ENCODE measurements at regions not wholly inside any gene's neighbourhood (a gene's known extent, or its start where the extent isn't known, plus 50 kb on each side); places are given as distances from the start of the nearest gene placed in this dataset.

DNA sequence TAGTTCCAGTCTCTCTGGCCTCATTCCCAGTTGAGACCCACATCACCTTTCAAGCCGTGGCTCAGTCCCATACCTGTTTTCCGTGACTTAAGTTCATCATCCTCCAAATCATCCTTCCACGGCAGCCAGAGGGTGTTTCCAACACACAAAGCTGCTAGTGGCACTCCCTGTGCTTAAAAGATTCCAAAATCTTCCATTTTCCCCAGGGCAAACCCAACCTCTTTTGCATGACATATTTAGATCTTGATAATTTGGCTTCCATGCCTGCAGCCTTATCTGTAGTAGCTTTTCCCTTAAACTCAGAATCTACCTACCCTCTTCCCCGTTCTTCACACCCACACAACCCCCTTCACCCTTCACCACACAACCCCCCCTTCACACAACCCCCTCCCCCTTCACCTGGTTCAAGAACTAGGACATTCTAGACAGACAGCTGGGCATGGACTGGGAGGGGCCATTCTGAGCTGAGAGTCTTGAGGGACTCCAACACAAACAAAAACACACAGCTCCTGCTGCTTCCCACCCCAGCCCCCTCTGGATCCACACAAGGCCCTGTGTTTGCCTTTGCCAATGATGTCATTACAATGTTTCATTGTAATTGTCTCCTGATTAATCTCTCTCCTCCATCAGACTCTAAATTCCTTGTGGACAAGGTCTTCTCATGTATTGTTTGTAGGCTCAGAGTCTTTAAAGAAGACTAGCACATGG, 268.2 kb downstream of the SH3GL2 start:
- H3K4me3 ChIP-seq (replicated peaks; ENCODE audit: low read depth, low read length) = no peak overlapping the region
- no peak for DNase-seq (ENCODE audit: extremely low read depth, low read depth)
- no peak for TF ChIP-seq CTCF (IDR thresholded peaks at IDR 0.05; ENCODE audit: low read depth, low read length, missing control alignments)

DNA sequence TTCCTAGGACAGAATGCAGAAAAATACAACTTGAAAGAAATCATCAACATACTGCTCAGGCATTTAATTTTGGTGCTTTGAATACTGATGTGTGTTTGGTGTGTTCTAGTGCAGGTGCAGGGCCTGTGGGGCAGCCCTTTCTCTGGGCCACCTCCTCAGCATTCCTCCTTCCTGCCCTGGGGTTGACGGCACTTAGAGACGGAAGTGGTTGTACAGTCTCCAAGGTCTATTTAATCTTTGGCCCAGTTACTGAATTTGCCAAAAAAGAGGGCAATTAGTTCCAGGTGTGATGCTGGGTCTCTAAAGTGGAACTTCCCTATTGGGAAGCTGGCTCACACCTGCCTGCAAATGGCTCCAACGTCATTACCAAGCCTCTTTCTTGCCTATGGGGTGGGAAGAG, 269.0 kb downstream of the SH3GL2 start:
- no peak for DNase-seq (ENCODE audit: extremely low read depth, low read depth)
- TF ChIP-seq CTCF (IDR thresholded peaks at IDR 0.05; ENCODE audit: low read depth, low read length, missing control alignments) = no peak
- no peak overlapping the region for H3K4me3 ChIP-seq (replicated peaks; ENCODE audit: low read depth, low read length)

DNA sequence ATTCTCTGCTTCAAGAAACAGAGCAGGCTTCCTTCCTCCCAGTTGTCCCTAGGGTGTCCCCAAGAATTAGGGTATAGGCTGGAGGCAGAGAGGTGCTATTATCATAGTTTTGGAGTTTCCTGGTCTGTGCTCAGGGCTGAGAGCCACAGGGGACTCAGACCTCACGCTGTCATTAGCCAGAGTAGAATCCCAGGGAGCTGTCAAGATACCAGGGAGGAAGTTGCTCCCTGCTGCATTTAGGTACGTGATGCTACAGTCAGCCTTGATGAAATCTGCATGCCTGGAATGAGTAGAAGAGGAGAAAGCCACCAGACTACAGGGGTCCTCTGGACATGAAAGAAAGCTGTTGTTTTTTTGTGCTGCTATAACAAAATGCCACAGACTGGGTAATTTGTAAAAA, 273.2 kb downstream of the SH3GL2 start:
- TF ChIP-seq CTCF (IDR thresholded peaks at IDR 0.05; ENCODE audit: low read depth, low read length, missing control alignments) = no peak
- no peak overlapping the region for H3K4me3 ChIP-seq (replicated peaks; ENCODE audit: low read depth, low read length)
- no peak for DNase-seq (ENCODE audit: extremely low read depth, low read depth)

- H3K4me3 ChIP-seq (replicated peaks; ENCODE audit: low read depth, low read length) = no peak overlapping the region
Observed at GRCh38 chr9:17854487-17854886, 275.6 kb downstream of the SH3GL2 start.

DNA sequence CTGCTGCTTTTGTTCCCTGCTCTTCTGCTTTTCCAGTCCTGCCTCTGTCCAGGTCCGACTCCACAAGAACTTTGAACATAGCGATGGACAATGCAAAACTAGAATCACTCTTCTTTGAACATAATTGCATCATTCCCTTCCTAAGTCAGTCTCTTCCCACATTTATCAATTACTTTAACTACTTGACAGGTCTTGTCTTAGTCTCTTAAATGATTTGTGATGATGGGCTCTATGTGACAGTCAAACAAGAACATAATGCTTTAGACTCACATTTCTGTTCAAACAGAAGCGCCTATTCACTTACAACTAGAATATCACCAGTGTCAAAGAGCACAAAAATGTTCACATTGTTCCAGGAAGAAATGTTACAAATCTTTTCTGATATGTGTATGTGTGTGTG, 278.1 kb downstream of the SH3GL2 start:
- no peak for DNase-seq (ENCODE audit: extremely low read depth, low read depth)
- TF ChIP-seq CTCF (IDR thresholded peaks at IDR 0.05; ENCODE audit: low read depth, low read length, missing control alignments) = no peak
- no peak overlapping the region for H3K4me3 ChIP-seq (replicated peaks; ENCODE audit: low read depth, low read length)

More at GRCh38 chr9:17854487-17854886, 275.6 kb downstream of the SH3GL2 start:
- TF ChIP-seq CTCF (IDR thresholded peaks at IDR 0.05; ENCODE audit: low read depth, low read length, missing control alignments) = no peak
- DNase-seq (ENCODE audit: extremely low read depth, low read depth) = no peak

DNA sequence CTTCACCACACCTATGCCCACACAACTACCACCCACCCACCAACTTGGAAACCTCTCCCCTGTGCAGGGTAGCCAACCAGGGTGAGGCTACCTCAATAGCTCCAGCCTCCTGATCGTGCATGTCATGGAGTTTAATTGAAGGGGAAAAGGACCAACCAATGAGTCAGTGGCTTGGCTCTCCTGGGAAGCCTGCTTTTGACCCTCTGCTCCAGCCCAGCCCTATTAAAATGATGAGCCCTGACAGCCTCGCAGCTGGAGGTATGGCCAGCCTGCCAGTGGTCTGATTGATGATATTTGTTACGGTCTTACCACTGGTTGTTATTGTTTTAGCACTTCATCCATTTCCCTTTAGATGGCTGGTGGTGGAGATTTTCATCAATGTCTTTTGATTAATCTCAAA, 280.4 kb downstream of the SH3GL2 start:
- no peak for DNase-seq (ENCODE audit: extremely low read depth, low read depth)
- H3K4me3 ChIP-seq (replicated peaks; ENCODE audit: low read depth, low read length) = no peak overlapping the region
- no peak for TF ChIP-seq CTCF (IDR thresholded peaks at IDR 0.05; ENCODE audit: low read depth, low read length, missing control alignments)

GRCh38 chr9:17859987-17860386, 281.1 kb downstream of the SH3GL2 start:
- DNase-seq (ENCODE audit: extremely low read depth, low read depth) = no peak
- no peak overlapping the region for H3K4me3 ChIP-seq (replicated peaks; ENCODE audit: low read depth, low read length)
- TF ChIP-seq CTCF (IDR thresholded peaks at IDR 0.05; ENCODE audit: low read depth, low read length, missing control alignments) = no peak

Data from HFF-Myc (cell line).